PC-3 (cell line): ENCODE measurements at regions not wholly inside any gene's neighbourhood (a gene's known extent, or its start where the extent isn't known, plus 50 kb on each side); places are given as distances from the start of the nearest gene placed in this dataset.

Experiments
- ATAC-seq: fragments of 200-7000 bp; cut with Tn5 transposase; 2 replicates; pipeline ENCODE4 v1.9.1; 2020; ENCODE audit warnings: mild to moderate bottlenecking, moderate library complexity
- BruUV-seq: library from RNA; stranded (reverse); fragments of 400-500 nt; replicated peaks from 2 replicates; lab custom pipeline; 2021; lab: Mats Ljungman, UMichigan
- CTCF ChIA-PET: fragments of 300-600 bp; sonication (Branson Sonifier 250); formaldehyde crosslinking; loops from one replicate; lab custom pipeline; 2022; ENCODE audit warnings: antibody characterized with exemption; lab: Charles Lee
- POLR2A ChIA-PET: fragments of 300-600 bp; sonication (Branson Sonifier 250); formaldehyde crosslinking; loops from one replicate; lab custom pipeline; 2022; ENCODE audit warnings: antibody characterized with exemption; ENCODE audit not compliant: unreplicated experiment; lab: Charles Lee
- DNase-seq: peaks from one replicate; pipeline ENCODE4 v3.0.0-alpha.2; 2015
- H2AFZ ChIP-seq: fragments of 300-600 bp; sonication (generic); 2 replicates; pipeline ENCODE4 v1.6.0; 2016; ENCODE audit warnings: antibody characterized with exemption, low read length
- H3F3A ChIP-seq: fragments of 300-600 bp; sonication (generic); one replicate; pipeline ENCODE4 v1.6.0; 2017; ENCODE audit warnings: antibody characterized with exemption, low read length, control low read depth, mild to moderate bottlenecking; ENCODE audit not compliant: unreplicated experiment
- H3K27ac ChIP-seq: fragments of 300-600 bp; sonication (generic); 2 replicates; pipeline ENCODE4 v1.5.1; 2016; ENCODE audit warnings: mild to moderate bottlenecking, low read length
- H3K27me3 ChIP-seq: fragments of 300-600 bp; sonication (generic); 2 replicates; pipeline ENCODE4 v1.6.1; 2016; ENCODE audit warnings: low read length, mixed read lengths
- H3K36me3 ChIP-seq: fragments of 300-600 bp; sonication (generic); 2 replicates; pipeline ENCODE4 v1.6.1; 2016; ENCODE audit warnings: low read depth, mixed run types, low read length, mixed read lengths
- H3K4me1 ChIP-seq: fragments of 300-600 bp; sonication (generic); 2 replicates; pipeline ENCODE4 v1.5.1; 2016; ENCODE audit warnings: low read length; ENCODE audit not compliant: insufficient read depth
- H3K4me2 ChIP-seq: fragments of 300-600 bp; sonication (generic); 2 replicates; pipeline ENCODE4 v1.6.0; 2016; ENCODE audit warnings: low read length
- H3K4me3 ChIP-seq: fragments of 300-600 bp; sonication (generic); 2 replicates; pipeline ENCODE4 v1.5.1; 2016; ENCODE audit warnings: mild to moderate bottlenecking, low read length, mixed read lengths
- H3K79me2 ChIP-seq: fragments of 300-600 bp; sonication (generic); 2 replicates; pipeline ENCODE4 v1.6.1; 2017; ENCODE audit warnings: low read length, mixed read lengths
- H3K9ac ChIP-seq: fragments of 300-600 bp; sonication (generic); 2 replicates; pipeline ENCODE4 v1.6.0; 2016; ENCODE audit warnings: mild to moderate bottlenecking, low read length
- H3K9me2 ChIP-seq: fragments of 300-600 bp; sonication (generic); replicated peaks from 2 replicates; pipeline ENCODE4 v1.6.1; 2016; ENCODE audit warnings: mixed run types, low read length, mixed read lengths
- H3K9me3 ChIP-seq: fragments of 300-600 bp; sonication (generic); 2 replicates; pipeline ENCODE4 v1.6.1; 2016; ENCODE audit warnings: low read length, mixed read lengths
- H4K20me1 ChIP-seq: fragments of 300-600 bp; sonication (generic); 2 replicates; pipeline ENCODE4 v1.6.1; 2016; ENCODE audit warnings: low read length, mixed read lengths
- EZH2 ChIP-seq: fragments of 300-600 bp; sonication (generic); IDR thresholded peaks from one replicate; pipeline ENCODE4 v1.6.1; 2017; ENCODE audit warnings: antibody characterized with exemption, mild to moderate bottlenecking, low read length; ENCODE audit not compliant: unreplicated experiment
- EZH2phosphoT487 ChIP-seq: fragments of 300-600 bp; sonication (generic); IDR thresholded peaks from 2 replicates; pipeline ENCODE4 v1.6.1; 2018; ENCODE audit warnings: mild to moderate bottlenecking, antibody characterized with exemption, low read length, borderline replicate concordance
- intact Hi-C: fragments of 100-400 bp; cut with micrococcal nuclease; formaldehyde crosslinking; loops from 2 replicates; pipeline ENCODE4 v1.9.0; 2023
- TF ChIP-seq, protein P1 (sequence below): fragments of 300-600 bp; sonication (generic); conservative IDR thresholded peaks from 2 replicates; pipeline ENCODE4 v1.5.1; 2017; ENCODE audit warnings: antibody characterized with exemption, low read depth, mild to moderate bottlenecking, low read length

DNA sequence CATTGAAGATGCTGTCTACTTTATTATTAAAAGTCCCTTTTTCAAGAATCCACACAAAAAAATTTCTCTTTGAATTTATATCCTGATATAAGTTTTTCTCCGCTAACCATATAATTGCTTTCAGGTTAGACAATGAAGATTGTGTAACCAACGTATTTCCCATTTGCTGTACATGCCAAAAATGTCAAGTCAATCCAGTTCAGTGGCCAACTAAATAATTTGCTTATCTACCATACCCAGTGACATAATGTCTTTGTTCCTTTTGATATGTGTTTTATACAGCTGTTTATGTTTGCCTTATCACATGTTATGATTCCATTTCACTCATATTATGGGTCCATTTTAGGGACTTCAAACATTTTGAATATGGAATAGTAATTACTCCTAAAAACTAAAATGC, 349.9 kb downstream of the EFNA5 start:
- ChIA-PET POLR2A (no interaction called here), CTCF (no interaction called here)
- Histone ChIP-seq H3K9me2 (no peaks in the 10 kb centered on the region), H3K27me3 (no peaks in the 10 kb centered on the region), H3K9me3 (no peaks in the 10 kb centered on the region), H4K20me1 (no peaks in the 10 kb centered on the region), H2AFZ (no peak overlapping the region), H3K27ac (no peak overlapping the region), H3K79me2 (no peaks in the 10 kb centered on the region), H3F3A (no peaks in the 10 kb centered on the region), H3K9ac (no peak overlapping the region), H3K4me2 (no peak overlapping the region), H3K4me3 (no peak overlapping the region), H3K36me3 (no peaks in the 10 kb centered on the region), H3K4me1 (no peaks in the 10 kb centered on the region)
- intact Hi-C loops, result no loop called here
- TF ChIP-seq EZH2phosphoT487, result no peak
- BruUV-seq, result no TSS peak
- ATAC-seq (no peak), DNase-seq (no peak)

DNA sequence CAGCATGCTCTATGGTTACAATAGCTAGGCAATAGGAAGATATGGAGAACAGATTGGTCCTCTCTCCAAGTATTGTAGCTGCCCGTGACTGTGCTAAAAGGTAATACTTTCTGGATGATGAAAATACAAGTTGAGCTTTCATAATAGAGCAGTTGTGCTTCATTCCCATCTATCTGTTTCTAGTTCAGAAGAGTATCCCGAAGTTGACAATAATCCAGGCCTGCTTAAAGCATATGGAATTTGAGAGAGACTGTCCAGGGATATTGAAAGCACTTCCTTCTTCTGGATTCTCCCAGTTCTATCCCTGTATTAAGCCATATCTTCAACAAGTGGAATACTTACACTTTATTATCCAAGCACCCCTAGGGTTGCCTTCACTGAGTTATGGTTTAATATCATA, 350.4 kb downstream of the EFNA5 start:
- Histone ChIP-seq H3K27me3 (no peaks in the 10 kb centered on the region), H4K20me1 (no peaks in the 10 kb centered on the region), H2AFZ (no peak overlapping the region), H3K27ac (no peak overlapping the region), H3K9me2 (no peaks in the 10 kb centered on the region), H3K9me3 (no peaks in the 10 kb centered on the region), H3K4me2 (no peak overlapping the region), H3K4me1 (no peaks in the 10 kb centered on the region), H3F3A (no peaks in the 10 kb centered on the region), H3K79me2 (no peaks in the 10 kb centered on the region), H3K4me3 (no peak overlapping the region), H3K36me3 (no peaks in the 10 kb centered on the region), H3K9ac (no peak overlapping the region)
- ATAC-seq (no peak), DNase-seq (no peak)
- TF ChIP-seq EZH2phosphoT487 (no peak), EZH2 (no peak)
- TF ChIP-seq, protein P1, sequence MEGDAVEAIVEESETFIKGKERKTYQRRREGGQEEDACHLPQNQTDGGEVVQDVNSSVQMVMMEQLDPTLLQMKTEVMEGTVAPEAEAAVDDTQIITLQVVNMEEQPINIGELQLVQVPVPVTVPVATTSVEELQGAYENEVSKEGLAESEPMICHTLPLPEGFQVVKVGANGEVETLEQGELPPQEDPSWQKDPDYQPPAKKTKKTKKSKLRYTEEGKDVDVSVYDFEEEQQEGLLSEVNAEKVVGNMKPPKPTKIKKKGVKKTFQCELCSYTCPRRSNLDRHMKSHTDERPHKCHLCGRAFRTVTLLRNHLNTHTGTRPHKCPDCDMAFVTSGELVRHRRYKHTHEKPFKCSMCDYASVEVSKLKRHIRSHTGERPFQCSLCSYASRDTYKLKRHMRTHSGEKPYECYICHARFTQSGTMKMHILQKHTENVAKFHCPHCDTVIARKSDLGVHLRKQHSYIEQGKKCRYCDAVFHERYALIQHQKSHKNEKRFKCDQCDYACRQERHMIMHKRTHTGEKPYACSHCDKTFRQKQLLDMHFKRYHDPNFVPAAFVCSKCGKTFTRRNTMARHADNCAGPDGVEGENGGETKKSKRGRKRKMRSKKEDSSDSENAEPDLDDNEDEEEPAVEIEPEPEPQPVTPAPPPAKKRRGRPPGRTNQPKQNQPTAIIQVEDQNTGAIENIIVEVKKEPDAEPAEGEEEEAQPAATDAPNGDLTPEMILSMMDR, result no peak
- ChIA-PET POLR2A (no interaction called here), CTCF (no interaction called here)
- no TSS peak for BruUV-seq
- intact Hi-C loops, result no loop called here

DNA sequence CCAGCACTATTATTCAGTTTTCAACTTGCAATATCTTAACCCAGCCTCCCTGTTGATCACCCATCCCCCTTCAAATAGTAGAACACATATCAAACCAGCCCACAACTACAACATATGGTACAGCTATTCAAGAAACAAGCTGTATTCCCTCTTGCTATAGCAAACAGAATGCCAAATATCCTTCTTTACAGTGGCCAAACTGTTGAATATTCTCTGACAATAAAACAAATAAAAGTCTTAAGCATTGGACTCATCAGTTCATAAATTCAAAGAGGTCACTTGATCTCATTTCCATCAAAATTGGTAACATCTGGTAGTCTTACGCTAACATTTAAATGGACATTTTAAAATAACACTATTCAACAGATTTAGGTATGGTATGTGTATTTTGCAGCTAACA, 350.8 kb downstream of the EFNA5 start:
- Histone ChIP-seq H3K9me3 (no peaks in the 10 kb centered on the region), H3K9me2 (no peaks in the 10 kb centered on the region), H3K4me3 (no peak overlapping the region), H2AFZ (no peak overlapping the region), H3K27me3 (no peaks in the 10 kb centered on the region), H4K20me1 (no peaks in the 10 kb centered on the region), H3K4me2 (no peak overlapping the region), H3K27ac (no peak overlapping the region), H3K4me1 (no peaks in the 10 kb centered on the region), H3K36me3 (no peaks in the 10 kb centered on the region), H3F3A (no peaks in the 10 kb centered on the region), H3K79me2 (no peaks in the 10 kb centered on the region), H3K9ac (no peak overlapping the region)
- ChIA-PET POLR2A (no interaction called here), CTCF (no interaction called here)
- TF ChIP-seq EZH2phosphoT487 (no peak), EZH2 (no peak)
- TF ChIP-seq, protein P1, result no peak
- DNase-seq (no peak), ATAC-seq (no peak)
- intact Hi-C loops, result no loop called here
- no TSS peak for BruUV-seq
